Activated CD8-positive, alpha-beta T cell treated with anti-CD3 and anti-CD28 coated beads, Interleukin-2, amount 10 ng/mL, durations not matched to agents 7 days and 5 days (primary cell): ENCODE measurements at regions not wholly inside any gene's neighbourhood (a gene's known extent, or its start where the extent isn't known, plus 50 kb on each side); places are given as distances from the start of the nearest gene placed in this dataset.
"Not testable (repeated sequence)": the region's sequence is repeated elsewhere in the genome, so short reads cannot be mapped to it uniquely, and the experiment has no call there.

ENCODE experiments used
- ATAC-seq: fragments of 150-1000 bp; cut with Tn5 transposase; one replicate; pipeline ENCODE4 v1.10.0; 2021; ENCODE audit warnings: moderate library complexity
- CTCF ChIA-PET: fragments of 350-600 bp; sonication (Branson Sonifier 250); formaldehyde crosslinking; loops from one replicate; lab custom pipeline; 2021; ENCODE audit warnings: antibody characterized with exemption; lab: Charles Lee
- POLR2A ChIA-PET: fragments of 350-600 bp; sonication (Branson Sonifier 250); formaldehyde crosslinking; loops from one replicate; lab custom pipeline; 2021; ENCODE audit warnings: antibody characterized with exemption; lab: Charles Lee
- DNase-seq: peaks from one replicate; pipeline ENCODE4 v3.0.0-alpha.2; 2020
- H3K27ac Mint-ChIP-seq: one replicate; pipeline ENCODE4 v1.8.0; 2021; ENCODE audit warnings: mild to moderate bottlenecking, mixed read lengths
- H3K27me3 Mint-ChIP-seq: one replicate; pipeline ENCODE4 v1.8.0; 2021; ENCODE audit warnings: low read depth, mixed read lengths
- H3K36me3 Mint-ChIP-seq: one replicate; pipeline ENCODE4 v1.8.0; 2021; ENCODE audit warnings: low read depth, mixed read lengths
- H3K4me1 Mint-ChIP-seq: one replicate; pipeline ENCODE4 v1.8.0; 2021; ENCODE audit warnings: low read depth, mixed read lengths
- H3K4me3 Mint-ChIP-seq: one replicate; pipeline ENCODE4 v1.8.0; 2021; ENCODE audit warnings: mild to moderate bottlenecking, mixed read lengths
- H3K9me3 Mint-ChIP-seq: one replicate; pipeline ENCODE4 v1.8.0; 2022; ENCODE audit warnings: mixed read lengths; ENCODE audit not compliant: insufficient read depth

DNA sequence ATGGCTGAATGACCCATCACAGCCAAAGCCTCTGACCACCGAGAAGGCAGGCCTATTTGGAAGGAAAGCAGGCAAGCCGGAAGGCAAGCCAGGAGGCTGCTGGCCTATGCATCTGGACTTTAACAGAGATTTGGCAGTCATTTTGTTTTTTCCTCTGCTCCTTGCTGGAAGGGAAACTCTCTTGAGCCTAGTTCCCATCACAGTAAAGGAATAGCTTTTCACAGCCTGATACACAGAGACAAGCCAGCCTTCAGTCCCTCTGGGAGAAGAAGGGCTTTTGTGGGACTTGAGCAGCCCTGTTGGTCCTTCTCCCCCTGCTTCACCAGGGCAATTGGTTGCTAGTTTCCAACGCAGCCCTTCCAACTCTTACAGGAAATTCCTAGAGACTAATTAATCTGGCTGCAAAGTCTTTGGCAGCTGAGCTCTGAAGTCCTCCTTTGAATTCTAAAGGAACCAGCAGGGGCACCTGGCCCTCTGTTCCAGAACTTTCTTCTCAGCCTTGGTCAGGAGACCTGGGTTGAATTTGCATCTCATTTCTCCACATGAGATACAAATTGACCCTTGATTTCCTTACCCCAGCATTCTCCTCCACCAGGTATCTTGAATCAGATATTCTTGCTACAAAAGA is 157.3 kb upstream of the EPB41L4A start:
- DNase-seq = no peak
- ATAC-seq = no peak
- Mint-ChIP-seq H3K9me3 (no peaks in the 10 kb centered on the region), H3K36me3 (no peaks in the 10 kb centered on the region), H3K4me3 (no peak overlapping the region), H3K4me1 (no peaks in the 10 kb centered on the region), H3K27ac (no peak overlapping the region), H3K27me3 (peaks cover 12% of the 10 kb centered on the region)
- CTCF ChIA-PET = no interaction called here
- POLR2A ChIA-PET = no interaction called here

DNA sequence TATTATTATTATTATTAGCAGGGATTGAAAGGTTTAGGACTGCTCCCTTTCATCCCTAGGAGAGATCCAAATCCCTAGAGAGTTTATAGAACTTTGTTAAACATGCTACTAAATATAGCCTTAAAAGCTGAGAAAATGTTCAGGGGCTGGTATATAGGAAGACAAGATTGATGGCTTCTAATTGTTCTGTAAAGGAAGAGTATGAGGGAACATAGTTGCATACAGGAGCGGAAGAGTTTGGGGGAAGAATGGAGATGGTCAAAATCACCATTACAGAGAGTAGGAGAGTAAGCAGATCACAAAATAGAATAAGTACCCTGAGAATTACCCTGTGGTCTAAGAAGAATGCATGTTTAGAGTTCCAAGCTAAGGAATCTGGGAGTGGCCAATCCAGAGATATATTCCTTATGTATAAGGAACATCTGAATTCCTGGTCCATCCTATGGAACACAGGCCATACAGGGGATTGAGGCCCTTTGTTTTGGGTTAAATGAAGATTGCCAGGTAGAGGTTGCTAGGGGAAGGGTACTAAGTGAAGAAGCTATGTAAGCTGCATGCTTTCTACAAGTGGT is 158.0 kb upstream of the APC start:
- ChIA-PET POLR2A (no interaction called here), CTCF (no interaction called here)
- Mint-ChIP-seq H3K36me3 (no peaks in the 10 kb centered on the region), H3K4me1 (no peaks in the 10 kb centered on the region), H3K9me3 (no peaks in the 10 kb centered on the region), H3K27ac (no peak overlapping the region), H3K4me3 (no peak overlapping the region), H3K27me3 (peaks cover 2% of the 10 kb centered on the region)
- DNase-seq = no peak
- ATAC-seq = no peak

DNA sequence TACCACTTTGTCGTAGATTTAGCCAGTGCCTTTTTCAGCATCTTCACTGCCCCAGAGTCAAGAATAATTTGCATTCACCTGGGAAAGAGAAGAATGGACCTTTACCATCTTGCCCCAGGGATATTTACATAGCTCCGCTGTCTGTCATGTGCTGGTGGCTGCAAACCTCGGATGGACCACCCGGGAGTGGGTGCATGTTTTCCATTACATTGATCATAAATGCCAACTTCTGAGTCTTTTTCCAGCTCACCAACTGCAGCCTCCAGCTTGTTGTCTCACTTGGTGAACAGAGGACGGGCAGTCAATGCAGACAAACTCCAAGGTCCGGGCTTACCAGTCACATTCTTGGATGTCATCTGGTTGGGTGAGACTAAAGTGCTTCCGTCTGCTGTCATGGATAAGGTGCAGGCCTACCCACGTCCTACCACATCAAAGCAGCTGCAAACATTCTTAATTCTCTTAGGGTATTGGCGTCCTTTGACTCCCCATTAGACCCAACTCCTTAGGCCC is 155.8 kb upstream of the APC start:
- ChIA-PET POLR2A (interaction anchor here (0.7 kb wide), 1 partner anchor 59 kb away, joined by 3 read pairs; no protein-coding TSS in a partner anchor), CTCF (no interaction called here)
- peaks cover 5% of the 10 kb centered on the region for H3K27me3 Mint-ChIP-seq

DNA sequence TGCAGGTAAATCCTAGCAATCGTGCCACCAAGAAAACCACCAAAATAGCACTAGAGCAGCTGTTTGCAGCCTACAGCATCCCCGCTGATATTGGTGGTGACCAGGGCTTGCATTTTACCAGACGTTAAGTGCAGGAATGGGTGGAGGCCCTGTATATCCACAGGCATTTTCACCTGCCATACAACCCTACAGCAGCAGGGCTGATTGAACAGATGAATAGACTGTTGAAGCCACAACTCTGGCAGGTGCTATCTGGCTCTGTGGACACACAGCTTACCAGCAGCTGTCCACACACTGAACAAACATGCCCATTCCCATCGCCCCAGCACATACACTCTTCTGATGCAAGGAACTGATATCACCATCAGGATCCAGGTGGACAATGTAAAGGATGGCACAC is 154.5 kb upstream of the APC start:
- H3K4me1 Mint-ChIP-seq = no peaks in the 10 kb centered on the region

More for the DNA sequence above, 155.8 kb upstream of the APC start:
- H3K36me3 Mint-ChIP-seq = no peaks in the 10 kb centered on the region
- H3K27ac Mint-ChIP-seq = no peak overlapping the region
- ATAC-seq (no peak), DNase-seq (no peak)
- no peak overlapping the region for H3K4me3 Mint-ChIP-seq
- H3K4me1 Mint-ChIP-seq = no peaks in the 10 kb centered on the region
- H3K9me3 Mint-ChIP-seq = no peaks in the 10 kb centered on the region

GRCh38 chr5:112584781-112585180 is 152.9 kb upstream of the APC start:
- POLR2A ChIA-PET = no interaction called here
- no peak overlapping the region for H3K27ac Mint-ChIP-seq
- no peak overlapping the region for H3K4me3 Mint-ChIP-seq
- H3K36me3 Mint-ChIP-seq = no peaks in the 10 kb centered on the region
- ATAC-seq (no peak), DNase-seq (no peak)
- H3K9me3 Mint-ChIP-seq = no peaks in the 10 kb centered on the region
- CTCF ChIA-PET = no interaction called here
- no peaks in the 10 kb centered on the region for H3K4me1 Mint-ChIP-seq
- peaks cover 13% of the 10 kb centered on the region for H3K27me3 Mint-ChIP-seq

More for the DNA sequence above, 154.5 kb upstream of the APC start:
- ChIA-PET POLR2A (no interaction called here), CTCF (no interaction called here)
- H3K4me3 Mint-ChIP-seq = no peak overlapping the region
- H3K36me3 Mint-ChIP-seq = no peaks in the 10 kb centered on the region
- peaks cover 10% of the 10 kb centered on the region for H3K27me3 Mint-ChIP-seq
- DNase-seq = no peak
- H3K9me3 Mint-ChIP-seq = no peaks in the 10 kb centered on the region
- no peak for ATAC-seq
- no peak overlapping the region for H3K27ac Mint-ChIP-seq

GRCh38 chr5:112586596-112587062 is 151.1 kb upstream of the APC start:
- Mint-ChIP-seq H3K27me3 (peaks cover 13% of the 10 kb centered on the region), H3K9me3 (no peaks in the 10 kb centered on the region), H3K4me3 (no peak overlapping the region), H3K4me1 (no peaks in the 10 kb centered on the region), H3K36me3 (no peaks in the 10 kb centered on the region), H3K27ac (no peak overlapping the region)
- ChIA-PET CTCF (no interaction called here), POLR2A (interaction anchor here (0.7 kb wide), 1 partner anchor 568 kb away, joined by 3 read pairs; no protein-coding TSS in a partner anchor)
- ATAC-seq = no peak
- DNase-seq = no peak

DNA sequence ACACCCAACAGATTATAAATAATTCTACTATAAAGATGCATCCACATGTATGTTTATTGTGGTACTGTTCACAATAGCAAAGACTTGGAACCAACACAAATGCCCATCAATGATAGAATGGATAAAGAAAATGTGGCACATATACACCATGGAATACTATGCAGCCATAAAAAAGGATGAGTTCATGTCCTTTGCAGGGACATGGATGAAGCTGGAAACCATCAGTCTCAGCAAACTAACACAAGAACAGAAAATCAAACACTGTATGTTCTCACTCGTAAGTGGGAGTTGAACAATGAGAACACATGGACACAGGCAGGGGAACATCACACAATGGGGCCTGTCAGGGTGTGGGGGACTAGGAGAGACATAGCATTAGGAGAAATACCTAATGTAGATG is 146.8 kb upstream of the APC start:
- H3K9me3 Mint-ChIP-seq, DNase-seq, H3K36me3 Mint-ChIP-seq, CTCF ChIA-PET, H3K27ac Mint-ChIP-seq, H3K4me1 Mint-ChIP-seq, ATAC-seq, H3K4me3 Mint-ChIP-seq, POLR2A ChIA-PET: not testable (repeated sequence)
- peaks cover 18% of the 10 kb centered on the region for H3K27me3 Mint-ChIP-seq

DNA sequence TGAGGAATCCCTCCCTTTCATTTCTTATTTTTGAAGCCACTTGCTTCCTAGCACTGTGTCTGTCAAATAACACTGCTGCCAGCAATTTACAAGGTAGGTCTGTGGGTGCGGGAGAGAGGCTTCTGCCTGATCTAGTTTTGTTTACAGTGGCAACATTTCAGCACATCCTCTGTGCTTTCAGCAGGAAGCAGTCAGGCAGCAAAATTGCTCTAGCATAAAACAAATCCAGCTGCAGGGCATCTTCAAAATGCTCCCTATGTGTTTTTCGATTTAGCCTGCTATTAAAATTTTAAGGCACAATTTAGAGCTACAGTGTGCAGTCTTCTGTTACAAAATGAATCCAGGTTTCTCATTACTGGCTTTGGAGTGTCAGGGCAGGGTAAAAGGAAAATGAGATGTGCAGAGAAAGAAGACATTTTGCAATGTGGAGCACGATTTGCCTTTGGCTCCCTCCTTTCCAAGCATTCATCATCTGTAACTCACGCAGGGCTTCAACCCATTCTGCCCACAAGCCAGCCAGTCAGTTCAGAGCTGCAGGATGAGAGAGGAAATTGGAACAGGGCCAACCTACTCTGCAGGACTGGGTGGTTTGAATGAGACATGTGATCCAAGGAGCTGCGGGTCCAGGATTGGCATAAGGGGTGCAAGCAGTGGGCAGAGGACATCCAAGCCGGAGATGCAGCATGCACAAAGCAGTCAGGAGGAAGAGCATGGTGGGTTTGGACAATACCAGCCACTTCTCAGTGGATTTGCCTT is 143.4 kb upstream of the APC start:
- Mint-ChIP-seq H3K27ac (no peak overlapping the region), H3K4me1 (no peaks in the 10 kb centered on the region), H3K27me3 (peaks cover 14% of the 10 kb centered on the region), H3K4me3 (no peak overlapping the region), H3K9me3 (no peaks in the 10 kb centered on the region), H3K36me3 (no peaks in the 10 kb centered on the region)
- DNase-seq = no peak
- CTCF ChIA-PET = no interaction called here
- no peak for ATAC-seq
- POLR2A ChIA-PET = no interaction called here

- CTCF ChIA-PET = no interaction called here
- Mint-ChIP-seq H3K27me3 (peaks cover 14% of the 10 kb centered on the region), H3K9me3 (no peaks in the 10 kb centered on the region), H3K4me1 (no peaks in the 10 kb centered on the region), H3K27ac (no peak overlapping the region), H3K36me3 (no peaks in the 10 kb centered on the region), H3K4me3 (no peak overlapping the region)
- no peak for DNase-seq
- ATAC-seq = no peak
- POLR2A ChIA-PET = no interaction called here
Measured at GRCh38 chr5:112594941-112595340, 142.7 kb upstream of the APC start.

- POLR2A ChIA-PET = no interaction called here
- Mint-ChIP-seq H3K36me3 (no peaks in the 10 kb centered on the region), H3K9me3 (no peaks in the 10 kb centered on the region), H3K27ac (no peak overlapping the region), H3K27me3 (peaks cover 12% of the 10 kb centered on the region), H3K4me1 (no peaks in the 10 kb centered on the region), H3K4me3 (no peak overlapping the region)
- ATAC-seq = no peak
- CTCF ChIA-PET = no interaction called here
- no peak for DNase-seq
Measured at GRCh38 chr5:112597831-112598230, 139.9 kb upstream of the APC start.

DNA sequence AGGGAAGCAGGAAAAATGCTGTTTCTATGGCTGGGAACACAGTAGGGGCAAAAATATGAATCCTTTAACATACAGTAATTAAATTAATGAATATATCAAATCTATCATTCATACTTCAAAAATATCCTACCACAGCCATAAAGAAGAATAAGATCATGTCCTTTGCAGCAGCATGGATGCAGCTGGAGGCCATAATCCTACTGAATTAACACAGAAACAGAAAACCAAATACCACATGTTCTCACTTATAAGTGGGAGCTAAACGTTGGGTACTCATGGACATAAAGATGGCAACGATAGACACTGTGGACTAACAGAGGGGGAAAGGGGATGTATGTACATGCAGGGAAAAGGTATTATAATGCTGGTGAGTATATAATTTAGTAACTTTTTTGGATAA is 137.2 kb upstream of the APC start:
- ATAC-seq, DNase-seq, H3K4me3 Mint-ChIP-seq, POLR2A ChIA-PET, H3K9me3 Mint-ChIP-seq, H3K36me3 Mint-ChIP-seq, H3K27ac Mint-ChIP-seq, H3K4me1 Mint-ChIP-seq, CTCF ChIA-PET, H3K27me3 Mint-ChIP-seq: not testable (repeated sequence)
